GM12878 (cell line): ENCODE measurements at regions not wholly inside any gene's neighbourhood (a gene's known extent, or its start where the extent isn't known, plus 50 kb on each side); places are given as distances from the start of the nearest gene placed in this dataset.

ENCODE experiments used
- ATAC-seq: fragments of 200-7000 bp; cut with Tn5 transposase; 3 replicates; pipeline ENCODE4 v1.9.1; 2020; ENCODE audit warnings: mild to moderate bottlenecking, moderate library complexity
- BruUV-seq: library from RNA; stranded (reverse); fragments of 400-500 nt; replicated peaks from 2 replicates; lab custom pipeline; 2021; lab: Mats Ljungman, UMichigan
- CTCF ChIA-PET: fragments of 300-600 bp; sonication (Branson Sonifier 250); formaldehyde crosslinking; extraction: SDS; loops from one replicate; lab custom pipeline; 2021; ENCODE audit warnings: inconsistent platforms; lab: Yijun Ruan, JAX
- POLR2A ChIA-PET: fragments of 350-600 bp; formaldehyde crosslinking; extraction: SDS; loops from one replicate; lab custom pipeline; 2021; ENCODE audit warnings: inconsistent platforms; lab: Charles Lee
- RAD21 ChIA-PET: fragments of 300-600 bp; sonication (Branson Sonifier 250); formaldehyde crosslinking; loops from one replicate; lab custom pipeline; 2023; ENCODE audit warnings: antibody characterized with exemption; ENCODE audit not compliant: unreplicated experiment; lab: Charles Lee
- SMC1A ChIA-PET: fragments of 300-600 bp; sonication (Branson Sonifier 250); formaldehyde crosslinking; loops from one replicate; lab custom pipeline; 2023; ENCODE audit not compliant: unreplicated experiment, uncharacterized antibody; lab: Charles Lee
- DNase-seq: peaks from one replicate; pipeline ENCODE4 v3.0.0-alpha.2; 2011; ENCODE audit warnings: low read depth, low spot score
- FAIRE-seq: peaks from 3 replicates; lab custom pipeline; 2011; peaks lifted over from hg19 to GRCh38; lab: Jason Lieb, UNC
- H2AFZ ChIP-seq: 2 replicates; pipeline ENCODE4 v1.6.0; 2011; ENCODE audit warnings: low read depth, low read length, control low read depth; ENCODE audit not compliant: control insufficient read depth
- H3K27ac ChIP-seq: 2 replicates; pipeline ENCODE4 v1.5.1; 2011; ENCODE audit warnings: control low read depth; ENCODE audit not compliant: control insufficient read depth, insufficient read depth
- H3K27me3 ChIP-seq, 2 experiments: replicated peaks in 1 of 2; 2 replicates each; pipeline versions ENCODE4 v1.6.0 to v1.6.1; 2011; ENCODE audit warnings: low read length in 1 of 2; ENCODE audit not compliant: control insufficient read depth in 2 of 2, insufficient read depth in 2 of 2
- H3K36me3 ChIP-seq, 2 experiments: 2 replicates each; pipeline ENCODE4 v1.5.1; 2011; ENCODE audit warnings: low read length in 1 of 2; ENCODE audit not compliant: control insufficient read depth in 2 of 2, insufficient read depth in 2 of 2
- H3K4me1 ChIP-seq: 2 replicates; pipeline ENCODE4 v1.6.1; 2011; ENCODE audit warnings: mild to moderate bottlenecking, low read length, moderate library complexity, mixed read lengths; ENCODE audit not compliant: control insufficient read depth, insufficient read depth
- H3K4me2 ChIP-seq: 2 replicates; pipeline ENCODE4 v1.6.0; 2011; ENCODE audit warnings: control low read depth; ENCODE audit not compliant: control insufficient read depth, insufficient read depth
- H3K4me3 ChIP-seq: fragments of 200-600 bp; sonication (generic); 2 replicates; pipeline ENCODE4 v1.5.1; 2016
- H3K79me2 ChIP-seq: 2 replicates; pipeline ENCODE4 v1.6.0; 2011; ENCODE audit warnings: low read length; ENCODE audit not compliant: control insufficient read depth, insufficient read depth
- H3K9ac ChIP-seq: 2 replicates; pipeline ENCODE4 v1.8.0; 2011; ENCODE audit warnings: low read length, control low read depth, mixed read lengths; ENCODE audit not compliant: control insufficient read depth, insufficient read depth
- H3K9me3 ChIP-seq: replicated peaks from 3 replicates; pipeline ENCODE4 v1.5.1; 2011; ENCODE audit warnings: mild to moderate bottlenecking, low read length; ENCODE audit not compliant: control insufficient read depth, insufficient read depth
- H4K20me1 ChIP-seq: 2 replicates; pipeline ENCODE4 v1.6.0; 2011; ENCODE audit not compliant: control insufficient read depth, insufficient read depth
- MAX ChIP-seq: IDR thresholded peaks from 2 replicates; pipeline ENCODE4 v1.6.1; 2012; ENCODE audit warnings: low read depth, low read length, improper control_type of control experiment
- MEF2B ChIP-seq: fragments of 450-650 bp; IDR thresholded peaks from 2 replicates; pipeline ENCODE4 v1.6.1; 2018; ENCODE audit warnings: mild to moderate bottlenecking, moderate library complexity; ENCODE audit not compliant: partially characterized antibody, poor library complexity, severe bottlenecking
- MLLT1 ChIP-seq: fragments of 450-650 bp; IDR thresholded peaks from 2 replicates; pipeline ENCODE4 v1.6.1; 2016; ENCODE audit warnings: mild to moderate bottlenecking
- NKRF ChIP-seq: fragments of 450-650 bp; conservative IDR thresholded peaks from 2 replicates; pipeline ENCODE4 v1.6.1; 2017; ENCODE audit warnings: mild to moderate bottlenecking, moderate library complexity
- POLR2A ChIP-seq: IDR thresholded peaks from 2 replicates; pipeline ENCODE4 v1.6.1; 2011; ENCODE audit warnings: low read depth, mild to moderate bottlenecking, low read length
- STAT1 ChIP-seq: fragments of 450-650 bp; conservative IDR thresholded peaks from 2 replicates; pipeline ENCODE4 v1.6.1; 2014; ENCODE audit warnings: antibody characterized with exemption, mild to moderate bottlenecking
- WGBS: methylation state at CpG from one replicate; pipeline ENCODE4 v1.1.6; 2016; ENCODE audit warnings: low lambda C conversion rate; ENCODE audit not compliant: insufficient replicate concordance, insufficient coverage; ENCODE audit errors: missing lambda C conversion rate; 5-methylcytosine and 5-hydroxymethylcytosine counted together
- in situ Hi-C: fragments of 300-500 bp; cut with MboI; formaldehyde crosslinking; loops from 9 replicates; pipeline ENCODE4 v1.14.3; 2018; ENCODE audit warnings: mixed read lengths
- intact Hi-C: fragments of 100-400 bp; cut with micrococcal nuclease; formaldehyde crosslinking; loops from one replicate; pipeline ENCODE4 v1.14.2; 2022; ENCODE audit not compliant: unreplicated experiment
- TF ChIP-seq, protein P1 (sequence below): fragments of 450-650 bp; IDR thresholded peaks from 2 replicates; pipeline ENCODE4 v1.6.1; 2016; ENCODE audit warnings: mild to moderate bottlenecking, moderate library complexity, borderline replicate concordance

- TF ChIP-seq MAX: no peak
- TF ChIP-seq, protein P1, sequence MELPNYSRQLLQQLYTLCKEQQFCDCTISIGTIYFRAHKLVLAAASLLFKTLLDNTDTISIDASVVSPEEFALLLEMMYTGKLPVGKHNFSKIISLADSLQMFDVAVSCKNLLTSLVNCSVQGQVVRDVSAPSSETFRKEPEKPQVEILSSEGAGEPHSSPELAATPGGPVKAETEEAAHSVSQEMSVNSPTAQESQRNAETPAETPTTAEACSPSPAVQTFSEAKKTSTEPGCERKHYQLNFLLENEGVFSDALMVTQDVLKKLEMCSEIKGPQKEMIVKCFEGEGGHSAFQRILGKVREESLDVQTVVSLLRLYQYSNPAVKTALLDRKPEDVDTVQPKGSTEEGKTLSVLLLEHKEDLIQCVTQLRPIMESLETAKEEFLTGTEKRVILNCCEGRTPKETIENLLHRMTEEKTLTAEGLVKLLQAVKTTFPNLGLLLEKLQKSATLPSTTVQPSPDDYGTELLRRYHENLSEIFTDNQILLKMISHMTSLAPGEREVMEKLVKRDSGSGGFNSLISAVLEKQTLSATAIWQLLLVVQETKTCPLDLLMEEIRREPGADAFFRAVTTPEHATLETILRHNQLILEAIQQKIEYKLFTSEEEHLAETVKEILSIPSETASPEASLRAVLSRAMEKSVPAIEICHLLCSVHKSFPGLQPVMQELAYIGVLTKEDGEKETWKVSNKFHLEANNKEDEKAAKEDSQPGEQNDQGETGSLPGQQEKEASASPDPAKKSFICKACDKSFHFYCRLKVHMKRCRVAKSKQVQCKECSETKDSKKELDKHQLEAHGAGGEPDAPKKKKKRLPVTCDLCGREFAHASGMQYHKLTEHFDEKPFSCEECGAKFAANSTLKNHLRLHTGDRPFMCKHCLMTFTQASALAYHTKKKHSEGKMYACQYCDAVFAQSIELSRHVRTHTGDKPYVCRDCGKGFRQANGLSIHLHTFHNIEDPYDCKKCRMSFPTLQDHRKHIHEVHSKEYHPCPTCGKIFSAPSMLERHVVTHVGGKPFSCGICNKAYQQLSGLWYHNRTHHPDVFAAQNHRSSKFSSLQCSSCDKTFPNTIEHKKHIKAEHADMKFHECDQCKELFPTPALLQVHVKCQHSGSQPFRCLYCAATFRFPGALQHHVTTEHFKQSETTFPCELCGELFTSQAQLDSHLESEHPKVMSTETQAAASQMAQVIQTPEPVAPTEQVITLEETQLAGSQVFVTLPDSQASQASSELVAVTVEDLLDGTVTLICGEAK: no peak
- TF ChIP-seq MEF2B: no peak
Observed at GRCh38 chr16:55037966-55038365, 107.3 kb downstream of the IRX5 start (continued).

- no peaks in the 10 kb centered on the region for H3K36me3 ChIP-seq
- CTCF ChIA-PET: interaction anchor here (0.7 kb wide), 1 partner anchor 219 kb away, joined by 3 read pairs; no protein-coding TSS in a partner anchor
- TF ChIP-seq MLLT1 (no peak), NKRF (no peak), POLR2A (no peak), STAT1 (no peak)
- TF ChIP-seq, all 136 proteins: peak for 0
- Histone ChIP-seq H3K79me2 (no peaks in the 10 kb centered on the region), H3K9ac (no peak overlapping the region), H3K27me3 (no peaks in the 10 kb centered on the region), H2AFZ (no peak overlapping the region), H3K9me3 (no peaks in the 10 kb centered on the region), H3K27ac (no peak overlapping the region), H3K4me3 (no peak overlapping the region), H3K4me1 (no peaks in the 10 kb centered on the region), H4K20me1 (no peaks in the 10 kb centered on the region), H3K4me2 (no peak overlapping the region)
- BruUV-seq: no TSS peak
- no peak for DNase-seq
- ChIA-PET SMC1A (no interaction called here), POLR2A (no interaction called here), RAD21 (no interaction called here)
- in situ Hi-C loops (no loop called here), intact Hi-C loops (no loop called here)
- WGBS: 3% methylated on average over 6 of the region's 6 CpGs
- ATAC-seq: no peak
- no peak for FAIRE-seq
Observed at GRCh38 chr16:55039042-55039441, 108.4 kb downstream of the IRX5 start.
